K562 (cell line): ENCODE measurements at regions not wholly inside any gene's neighbourhood (a gene's known extent, or its start where the extent isn't known, plus 50 kb on each side); places are given as distances from the start of the nearest gene placed in this dataset.

ENCODE experiments used
- ATAC-seq: fragments of 200-7000 bp; cut with Tn5 transposase; 3 replicates; pipeline ENCODE4 v1.9.1; 2020; ENCODE audit warnings: moderate library complexity
- BruUV-seq: library from RNA; stranded (reverse); fragments of 400-500 nt; replicated peaks from 2 replicates; lab custom pipeline; 2021; lab: Mats Ljungman, UMichigan
- CTCF ChIA-PET: fragments of 300-600 bp; formaldehyde crosslinking; extraction: SDS; loops from one replicate; lab custom pipeline; 2021; ENCODE audit warnings: low intra/inter-chr PET ratio; lab: Yijun Ruan, JAX
- POLR2A ChIA-PET: fragments of 300-600, 350-650 bp; sonication (Branson Sonifier 250); formaldehyde crosslinking; extraction: SDS; loops from one replicate; lab custom pipeline; 2021; ENCODE audit warnings: antibody characterized with exemption, inconsistent platforms; lab: Yijun Ruan, JAX
- DNase-seq, 4 experiments: peaks; one replicate each; pipeline versions ENCODE4 v3.0.0 to v3.0.0-alpha.2; 2011 to 2018; ENCODE audit warnings: low spot score in 3 of 4, mixed read lengths in 3 of 4; ENCODE audit errors: extremely low read depth in 1 of 4
- FAIRE-seq: peaks from 2 replicates; lab custom pipeline; 2011; peaks lifted over from hg19 to GRCh38; lab: Jason Lieb, UNC
- H2AFZ ChIP-seq: 2 replicates; pipeline ENCODE4 v1.6.0; 2011; ENCODE audit warnings: low read depth, low read length, control low read depth, inconsistent platforms
- H3K27ac ChIP-seq: fragments of 200-600 bp; 3 replicates; pipeline ENCODE4 v1.8.0; 2011; ENCODE audit warnings: low read depth, mild to moderate bottlenecking, control low read depth, inconsistent platforms, low read length, moderate library complexity, mixed read lengths; ENCODE audit errors: extremely low read depth
- H3K27me3 ChIP-seq, 2 experiments: fragments of 300-600 bp in 1 of 2; 2 replicates in 1 of 2; 3 replicates in 1 of 2; pipeline versions ENCODE4 v1.6.0 to v1.8.0; 2011; ENCODE audit warnings: inconsistent platforms in 2 of 2, low read length in 2 of 2, mild to moderate bottlenecking in 1 of 2, mixed read lengths in 1 of 2, moderate library complexity in 1 of 2; ENCODE audit not compliant: control insufficient read depth in 2 of 2, insufficient read depth in 2 of 2
- H3K36me3 ChIP-seq: fragments of 300-600 bp; 3 replicates; pipeline ENCODE4 v1.8.0; 2011; ENCODE audit warnings: mild to moderate bottlenecking, low read length, inconsistent platforms; ENCODE audit not compliant: control insufficient read depth, insufficient read depth
- H3K4me1 ChIP-seq, 2 experiments: fragments of 200-600 bp in 1 of 2; replicated peaks in 1 of 2; 2 replicates in 1 of 2; 3 replicates in 1 of 2; pipeline versions ENCODE4 v1.5.1 to v1.8.0; 2011; ENCODE audit warnings: inconsistent platforms in 2 of 2, low read length in 2 of 2, mild to moderate bottlenecking in 1 of 2, mixed read lengths in 1 of 2, moderate library complexity in 1 of 2; ENCODE audit not compliant: control insufficient read depth in 2 of 2, insufficient read depth in 2 of 2
- H3K4me2 ChIP-seq: 2 replicates; pipeline ENCODE4 v1.6.1; 2011; ENCODE audit warnings: low read length, control low read depth, inconsistent platforms, mixed read lengths; ENCODE audit not compliant: insufficient read depth
- H3K4me3 ChIP-seq: fragments of 200-600 bp; sonication (generic), shearing (Covaris generic); 2 replicates; pipeline ENCODE4 v1.5.1; 2016; ENCODE audit warnings: control low read depth, inconsistent platforms
- H3K79me2 ChIP-seq: fragments of 200-600 bp; 3 replicates; pipeline ENCODE4 v1.8.0; 2011; ENCODE audit warnings: low read length, inconsistent platforms; ENCODE audit not compliant: control insufficient read depth, insufficient read depth
- H3K9ac ChIP-seq, 2 experiments: 2 replicates each; pipeline versions ENCODE4 v1.6.0 to v1.6.1; 2011; ENCODE audit warnings: low read depth in 2 of 2, low read length in 2 of 2, control low read depth in 1 of 2, inconsistent platforms in 1 of 2, mild to moderate bottlenecking in 1 of 2, mixed read lengths in 1 of 2; ENCODE audit not compliant: insufficient read depth in 1 of 2
- H3K9me1 ChIP-seq: one replicate; pipeline ENCODE4 v1.6.0; 2011; ENCODE audit warnings: inconsistent platforms, mild to moderate bottlenecking, low read length, moderate library complexity; ENCODE audit not compliant: control insufficient read depth, insufficient read depth
- H3K9me3 ChIP-seq: replicated peaks from 2 replicates; pipeline ENCODE4 v1.5.1; 2011; ENCODE audit warnings: low read depth, low read length, inconsistent platforms; ENCODE audit not compliant: control insufficient read depth, insufficient read depth
- H4K20me1 ChIP-seq: replicated peaks from 2 replicates; pipeline ENCODE4 v1.6.1; 2011; ENCODE audit warnings: low read length, inconsistent platforms, mixed read lengths; ENCODE audit not compliant: control insufficient read depth, insufficient read depth
- ATF1 ChIP-seq, 2 experiments: fragments of 450-650 bp in 1 of 2; IDR thresholded peaks; 2 replicates each; pipeline ENCODE4 v1.6.1; 2016; ENCODE audit warnings: missing compliant biosample characterization in 1 of 2, missing genetic modification characterization in 1 of 2
- CREB1 ChIP-seq, 2 experiments: sonication (generic) in 1 of 2; formaldehyde crosslinking in 1 of 2; IDR thresholded peaks; 2 replicates each; pipeline versions ENCODE4 v1.6.1 to v1.8.0; 2012 to 2022; ENCODE audit warnings: inconsistent platforms in 1 of 2, mild to moderate bottlenecking in 1 of 2, missing genetic modification reagents in 1 of 2, moderate library complexity in 1 of 2
- CREM ChIP-seq: IDR thresholded peaks from 2 replicates; pipeline ENCODE4 v1.6.1; 2014; ENCODE audit warnings: antibody characterized with exemption, low read depth
- NRF1 ChIP-seq, 2 experiments: fragments of 450-650 bp; IDR thresholded peaks in 1 of 2; conservative IDR thresholded peaks in 1 of 2; 2 replicates each; pipeline ENCODE4 v1.6.1; 2014; ENCODE audit warnings: mild to moderate bottlenecking in 2 of 2
- SAP30 ChIP-seq: fragments of 200-600 bp; sonication (generic); IDR thresholded peaks from 2 replicates; pipeline ENCODE4 v1.6.1; 2012; ENCODE audit warnings: borderline replicate concordance, low read depth, mild to moderate bottlenecking, moderate library complexity, low read length, control low read depth, inconsistent platforms; ENCODE audit not compliant: insufficient read depth, poor library complexity, severe bottlenecking
- ZNF444 ChIP-seq: fragments of 250-450 bp; sonication (Bioruptor Pico); IDR thresholded peaks from 2 replicates; pipeline ENCODE4 v1.4.0; 2020; ENCODE audit warnings: mild to moderate bottlenecking, moderate library complexity
- WGBS: fragments of 100-300 bp; shearing (Covaris generic); methylation state at CpG from one replicate; pipeline ENCODE4 v1.1.6; 2016; ENCODE audit warnings: low coverage, mixed read lengths; ENCODE audit not compliant: insufficient coverage; ENCODE audit errors: missing lambda C conversion rate; 5-methylcytosine and 5-hydroxymethylcytosine counted together
- in situ Hi-C: fragments of 300-500 bp; cut with MboI; formaldehyde crosslinking; loops from 4 replicates; pipeline ENCODE4 v1.15.0; 2018; ENCODE audit warnings: inconsistent platforms, mixed read lengths
- intact Hi-C: fragments of 100-400 bp; cut with micrococcal nuclease; formaldehyde crosslinking; loops from 2 replicates; pipeline ENCODE4 v1.14.2; 2022
- TF ChIP-seq, protein P1 (sequence below): fragments of 150-350 bp; IDR thresholded peaks from 2 replicates; pipeline ENCODE4 v1.6.1; 2014; ENCODE audit warnings: low read depth, mild to moderate bottlenecking, low read length, borderline replicate concordance
- TF ChIP-seq, protein P2 (sequence below): fragments of 250-450 bp; sonication (Bioruptor Pico); IDR thresholded peaks from 2 replicates; pipeline ENCODE4 v1.9.0; 2021; ENCODE audit warnings: mild to moderate bottlenecking
- TF ChIP-seq, protein P3 (sequence below): fragments of 450-650 bp; IDR thresholded peaks from 2 replicates; pipeline ENCODE4 v1.6.1; 2014; ENCODE audit warnings: low read depth, mild to moderate bottlenecking, moderate library complexity, borderline replicate concordance
- TF ChIP-seq, protein P4 (sequence below), 3 experiments: IDR thresholded peaks in 2 of 3; conservative IDR thresholded peaks in 1 of 3; 2 replicates each; pipeline ENCODE4 v1.5.1; 2011 to 2012; ENCODE audit warnings: low read length in 3 of 3, mild to moderate bottlenecking in 3 of 3, control low read depth in 2 of 3, improper control_type of control experiment in 1 of 3, inconsistent platforms in 1 of 3, low read depth in 1 of 3, mixed read lengths in 1 of 3, moderate library complexity in 1 of 3; ENCODE audit not compliant: insufficient read depth in 2 of 3

DNA sequence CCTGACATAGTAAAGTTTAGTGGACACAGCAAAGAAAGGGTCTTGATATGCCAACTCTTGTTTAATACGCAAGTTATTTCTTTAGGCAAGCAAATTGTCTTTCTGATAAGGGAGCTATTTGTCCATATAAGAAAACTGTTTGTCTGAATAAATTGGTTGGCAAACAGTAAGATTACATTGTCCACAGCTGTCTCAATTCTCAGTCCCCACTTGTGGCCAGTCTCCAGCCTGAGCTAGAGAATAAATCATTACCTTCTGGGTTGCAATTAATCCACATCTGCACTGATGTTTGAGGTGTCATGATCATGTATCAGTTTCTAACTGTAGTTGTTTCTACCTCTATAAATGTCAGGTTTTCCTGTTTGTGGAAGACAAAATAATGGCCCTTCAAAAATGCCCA is 60.0 kb upstream of the TNR start (continued):
- TF ChIP-seq, protein P1, sequence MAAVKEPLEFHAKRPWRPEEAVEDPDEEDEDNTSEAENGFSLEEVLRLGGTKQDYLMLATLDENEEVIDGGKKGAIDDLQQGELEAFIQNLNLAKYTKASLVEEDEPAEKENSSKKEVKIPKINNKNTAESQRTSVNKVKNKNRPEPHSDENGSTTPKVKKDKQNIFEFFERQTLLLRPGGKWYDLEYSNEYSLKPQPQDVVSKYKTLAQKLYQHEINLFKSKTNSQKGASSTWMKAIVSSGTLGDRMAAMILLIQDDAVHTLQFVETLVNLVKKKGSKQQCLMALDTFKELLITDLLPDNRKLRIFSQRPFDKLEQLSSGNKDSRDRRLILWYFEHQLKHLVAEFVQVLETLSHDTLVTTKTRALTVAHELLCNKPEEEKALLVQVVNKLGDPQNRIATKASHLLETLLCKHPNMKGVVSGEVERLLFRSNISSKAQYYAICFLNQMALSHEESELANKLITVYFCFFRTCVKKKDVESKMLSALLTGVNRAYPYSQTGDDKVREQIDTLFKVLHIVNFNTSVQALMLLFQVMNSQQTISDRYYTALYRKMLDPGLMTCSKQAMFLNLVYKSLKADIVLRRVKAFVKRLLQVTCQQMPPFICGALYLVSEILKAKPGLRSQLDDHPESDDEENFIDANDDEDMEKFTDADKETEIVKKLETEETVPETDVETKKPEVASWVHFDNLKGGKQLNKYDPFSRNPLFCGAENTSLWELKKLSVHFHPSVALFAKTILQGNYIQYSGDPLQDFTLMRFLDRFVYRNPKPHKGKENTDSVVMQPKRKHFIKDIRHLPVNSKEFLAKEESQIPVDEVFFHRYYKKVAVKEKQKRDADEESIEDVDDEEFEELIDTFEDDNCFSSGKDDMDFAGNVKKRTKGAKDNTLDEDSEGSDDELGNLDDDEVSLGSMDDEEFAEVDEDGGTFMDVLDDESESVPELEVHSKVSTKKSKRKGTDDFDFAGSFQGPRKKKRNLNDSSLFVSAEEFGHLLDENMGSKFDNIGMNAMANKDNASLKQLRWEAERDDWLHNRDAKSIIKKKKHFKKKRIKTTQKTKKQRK: no peak
- TF ChIP-seq, protein P2, sequence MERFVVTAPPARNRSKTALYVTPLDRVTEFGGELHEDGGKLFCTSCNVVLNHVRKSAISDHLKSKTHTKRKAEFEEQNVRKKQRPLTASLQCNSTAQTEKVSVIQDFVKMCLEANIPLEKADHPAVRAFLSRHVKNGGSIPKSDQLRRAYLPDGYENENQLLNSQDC (CRISPR knock-in tag): no peak
- TF ChIP-seq ZNF444: no peak
- TF ChIP-seq, protein P3, sequence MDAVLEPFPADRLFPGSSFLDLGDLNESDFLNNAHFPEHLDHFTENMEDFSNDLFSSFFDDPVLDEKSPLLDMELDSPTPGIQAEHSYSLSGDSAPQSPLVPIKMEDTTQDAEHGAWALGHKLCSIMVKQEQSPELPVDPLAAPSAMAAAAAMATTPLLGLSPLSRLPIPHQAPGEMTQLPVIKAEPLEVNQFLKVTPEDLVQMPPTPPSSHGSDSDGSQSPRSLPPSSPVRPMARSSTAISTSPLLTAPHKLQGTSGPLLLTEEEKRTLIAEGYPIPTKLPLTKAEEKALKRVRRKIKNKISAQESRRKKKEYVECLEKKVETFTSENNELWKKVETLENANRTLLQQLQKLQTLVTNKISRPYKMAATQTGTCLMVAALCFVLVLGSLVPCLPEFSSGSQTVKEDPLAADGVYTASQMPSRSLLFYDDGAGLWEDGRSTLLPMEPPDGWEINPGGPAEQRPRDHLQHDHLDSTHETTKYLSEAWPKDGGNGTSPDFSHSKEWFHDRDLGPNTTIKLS: no peak

DNA sequence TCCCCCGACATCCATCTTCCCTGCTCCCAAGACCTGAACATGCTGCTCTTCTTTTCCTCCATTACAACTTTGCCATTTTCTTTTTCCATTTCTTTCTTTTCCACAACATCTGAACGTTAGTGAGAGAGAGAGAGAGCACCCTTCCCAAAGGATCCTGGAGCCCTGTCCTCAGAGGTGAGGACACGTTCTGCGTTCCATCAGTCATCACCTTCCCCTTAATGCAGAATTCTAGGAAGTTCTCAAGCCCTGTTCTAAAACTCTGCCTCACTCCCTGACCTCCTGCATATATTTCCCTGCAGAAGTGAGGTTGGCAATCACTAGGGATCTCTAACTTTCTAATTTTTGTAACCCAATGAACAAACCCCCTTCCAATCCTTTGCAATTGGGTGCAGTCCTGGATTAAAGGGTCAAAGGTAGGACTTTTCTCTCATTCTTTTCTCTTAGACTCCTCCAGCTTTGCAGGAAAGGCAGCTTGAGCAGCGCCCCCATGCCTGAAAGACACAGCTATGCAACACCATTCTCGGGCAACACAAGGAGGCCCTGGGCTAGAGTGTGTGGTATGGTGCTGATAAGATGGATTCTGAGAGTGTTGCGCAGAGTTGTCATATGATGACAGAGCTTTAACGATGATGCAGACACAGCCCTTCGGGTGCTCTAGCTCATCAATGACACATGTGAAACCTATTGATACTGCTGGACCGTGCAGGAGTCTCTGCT is 59.2 kb upstream of the TNR start:
- H4K20me1 ChIP-seq: no peaks in the 10 kb centered on the region
- no peak overlapping the region for H2AFZ ChIP-seq
- no peaks in the 10 kb centered on the region for H3K79me2 ChIP-seq
- H3K9ac ChIP-seq: no peak overlapping the region
- no peaks in the 10 kb centered on the region for H3K9me1 ChIP-seq
- H3K27ac ChIP-seq: no peak overlapping the region
- no TSS peak for BruUV-seq
- 2% methylated on average over 10 of the region's 10 CpGs for WGBS
- TF ChIP-seq, protein P4, sequence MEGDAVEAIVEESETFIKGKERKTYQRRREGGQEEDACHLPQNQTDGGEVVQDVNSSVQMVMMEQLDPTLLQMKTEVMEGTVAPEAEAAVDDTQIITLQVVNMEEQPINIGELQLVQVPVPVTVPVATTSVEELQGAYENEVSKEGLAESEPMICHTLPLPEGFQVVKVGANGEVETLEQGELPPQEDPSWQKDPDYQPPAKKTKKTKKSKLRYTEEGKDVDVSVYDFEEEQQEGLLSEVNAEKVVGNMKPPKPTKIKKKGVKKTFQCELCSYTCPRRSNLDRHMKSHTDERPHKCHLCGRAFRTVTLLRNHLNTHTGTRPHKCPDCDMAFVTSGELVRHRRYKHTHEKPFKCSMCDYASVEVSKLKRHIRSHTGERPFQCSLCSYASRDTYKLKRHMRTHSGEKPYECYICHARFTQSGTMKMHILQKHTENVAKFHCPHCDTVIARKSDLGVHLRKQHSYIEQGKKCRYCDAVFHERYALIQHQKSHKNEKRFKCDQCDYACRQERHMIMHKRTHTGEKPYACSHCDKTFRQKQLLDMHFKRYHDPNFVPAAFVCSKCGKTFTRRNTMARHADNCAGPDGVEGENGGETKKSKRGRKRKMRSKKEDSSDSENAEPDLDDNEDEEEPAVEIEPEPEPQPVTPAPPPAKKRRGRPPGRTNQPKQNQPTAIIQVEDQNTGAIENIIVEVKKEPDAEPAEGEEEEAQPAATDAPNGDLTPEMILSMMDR (IDR thresholded peaks at IDR 0.05 in 2 of 3, conservative IDR thresholded peaks at IDR 0.05 in 1 of 3; ENCODE audit: insufficient read depth in 2 of 3, low read depth in 1 of 3, low read length in 3 of 3): 0 out of 6 replicates have a peak, but pooled peaks of 2 of the 3 experiments have one; percentile 2 to 21
- TF ChIP-seq CREB1 (IDR thresholded peaks at IDR 0.05): peak; percentile 48; the same call in 1 of the 2 replicates
- no peak for TF ChIP-seq CREB1 (CRISPR knock-in tag; IDR thresholded peaks at IDR 0.05)
- TF ChIP-seq CREM: peak; percentile 40; the same call in 1 of the 2 replicates
- 0 out of 4 replicates have a peak, but pooled peaks of 1 of the 2 experiments have one; percentile 9 for TF ChIP-seq NRF1 (conservative IDR thresholded peaks at IDR 0.05 in 1 of 2, IDR thresholded peaks at IDR 0.05 in 1 of 2)
- no peak for TF ChIP-seq SAP30
- no peak for TF ChIP-seq ATF1 (CRISPR knock-in tag; IDR thresholded peaks at IDR 0.05)
- TF ChIP-seq ATF1 (tag; IDR thresholded peaks at IDR 0.05): 0 out of 2 replicates have a peak, but pooled peaks have one; percentile 34
- peaks cover 20 to 21% of the 10 kb centered on the region in 2 experiments for H3K27me3 ChIP-seq
- no peaks in the 10 kb centered on the region for H3K9me3 ChIP-seq
- FAIRE-seq (no peak), ATAC-seq (peak; percentile 84), DNase-seq (peak in 3 of 4 experiments; percentile 13 to 33 (median 17))
- ChIA-PET POLR2A (no interaction called here), CTCF (no interaction called here)
- H3K36me3 ChIP-seq: no peaks in the 10 kb centered on the region
- intact Hi-C loops: no loop called here
- no peak overlapping the region for H3K4me3 ChIP-seq
- no peaks in the 10 kb centered on the region; a peak in 1 of 5 replicates for H3K4me1 ChIP-seq
- in situ Hi-C loops: no loop called here
- H3K4me2 ChIP-seq: no peak overlapping the region
